Lower lobe of right lung (tissue), 2 donors: ENCODE measurements at regions not wholly inside any gene's neighbourhood (a gene's known extent, or its start where the extent isn't known, plus 50 kb on each side); places are given as distances from the start of the nearest gene placed in this dataset.

Experiments
- ATAC-seq, 2 donors: fragments of 200-7000 bp; cut with Tn5 transposase; one replicate each; pipeline ENCODE4 v1.9.1; 2020 to 2022; ENCODE audit warnings: mild to moderate bottlenecking in 2 of 2, moderate library complexity in 2 of 2
- DNase-seq: peaks from one replicate; pipeline ENCODE4 v3.0.0-alpha.2; 2020
- H3K27ac ChIP-seq: fragments of 200-600 bp; one replicate; pipeline ENCODE4 v1.8.0; 2022
- H3K27me3 ChIP-seq: fragments of 200-600 bp; one replicate; pipeline ENCODE4 v1.8.0; 2022; ENCODE audit warnings: low read depth
- H3K36me3 ChIP-seq: fragments of 200-600 bp; one replicate; pipeline ENCODE4 v1.8.0; 2022; ENCODE audit warnings: mild to moderate bottlenecking
- H3K4me1 ChIP-seq: fragments of 200-600 bp; one replicate; pipeline ENCODE4 v1.8.0; 2022
- H3K4me3 ChIP-seq: fragments of 200-600 bp; one replicate; pipeline ENCODE4 v1.8.0; 2022; ENCODE audit warnings: mild to moderate bottlenecking
- H3K9me3 ChIP-seq: fragments of 200-600 bp; one replicate; pipeline ENCODE4 v1.8.0; 2022
- CTCF ChIP-seq: fragments of 200-600 bp; IDR thresholded peaks from one replicate; pipeline ENCODE4 v1.8.0; 2022; ENCODE audit warnings: antibody characterized with exemption, mild to moderate bottlenecking
- intact Hi-C: fragments of 100-400 bp; cut with DNase I; formaldehyde crosslinking; loops from one replicate; pipeline ENCODE4 v1.11.0; 2022
- donor health status: DM: no; HTN: yes; CAD: no; lungs with severe emphysema.

GRCh38 chr1:70818401-70818800, 229.2 kb downstream of the PTGER3 start:
- DNase-seq = no peak

GRCh38 chr1:70819231-70819630, 228.4 kb downstream of the PTGER3 start:
- no peak for TF ChIP-seq CTCF
- Histone ChIP-seq H3K4me1 (no peaks in the 10 kb centered on the region), H3K36me3 (no peaks in the 10 kb centered on the region), H3K4me3 (no peak overlapping the region), H3K27me3 (no peaks in the 10 kb centered on the region), H3K9me3 (no peaks in the 10 kb centered on the region), H3K27ac (no peak overlapping the region)
- DNase-seq = no peak
- intact Hi-C loops = no loop called here
- ATAC-seq = no peak

More at GRCh38 chr1:70818401-70818800, 229.2 kb downstream of the PTGER3 start:
- H3K4me3 ChIP-seq = no peak overlapping the region
- H3K9me3 ChIP-seq = no peaks in the 10 kb centered on the region
- H3K27me3 ChIP-seq = no peaks in the 10 kb centered on the region
- H3K36me3 ChIP-seq = no peaks in the 10 kb centered on the region
- intact Hi-C loops = no loop called here
- no peak for ATAC-seq
- no peak overlapping the region for H3K27ac ChIP-seq
- H3K4me1 ChIP-seq = no peaks in the 10 kb centered on the region
- TF ChIP-seq CTCF = no peak

GRCh38 chr1:70819785-70820184, 227.8 kb downstream of the PTGER3 start:
- TF ChIP-seq CTCF = no peak

GRCh38 chr1:70820396-70820795, 227.2 kb downstream of the PTGER3 start:
- DNase-seq (no peak), ATAC-seq (no peak)
- no peaks in the 10 kb centered on the region for H3K36me3 ChIP-seq
- H3K4me1 ChIP-seq = no peaks in the 10 kb centered on the region
- no peak for TF ChIP-seq CTCF
- no peak overlapping the region for H3K27ac ChIP-seq
- H3K9me3 ChIP-seq = no peaks in the 10 kb centered on the region
- H3K4me3 ChIP-seq = no peak overlapping the region
- H3K27me3 ChIP-seq = no peaks in the 10 kb centered on the region
- intact Hi-C loops = no loop called here

More at GRCh38 chr1:70819785-70820184, 227.8 kb downstream of the PTGER3 start:
- intact Hi-C loops = no loop called here
- no peaks in the 10 kb centered on the region for H3K9me3 ChIP-seq
- no peak overlapping the region for H3K4me3 ChIP-seq
- ATAC-seq (no peak), DNase-seq (no peak)
- no peaks in the 10 kb centered on the region for H3K4me1 ChIP-seq
- H3K36me3 ChIP-seq = no peaks in the 10 kb centered on the region
- H3K27ac ChIP-seq = no peak overlapping the region
- H3K27me3 ChIP-seq = no peaks in the 10 kb centered on the region

- Histone ChIP-seq H3K27ac (no peak overlapping the region), H3K4me3 (no peak overlapping the region), H3K9me3 (no peaks in the 10 kb centered on the region), H3K4me1 (no peaks in the 10 kb centered on the region), H3K36me3 (no peaks in the 10 kb centered on the region), H3K27me3 (no peaks in the 10 kb centered on the region)
- TF ChIP-seq CTCF = no peak
- intact Hi-C loops = no loop called here
- ATAC-seq (no peak), DNase-seq (no peak)
These were observed 226.6 kb downstream of the PTGER3 start for GRCh38 chr1:70820995-70821394.

GRCh38 chr1:70826428-70826827, 221.2 kb downstream of the PTGER3 start:
- Histone ChIP-seq H3K27me3 (no peaks in the 10 kb centered on the region), H3K9me3 (no peaks in the 10 kb centered on the region), H3K36me3 (no peaks in the 10 kb centered on the region), H3K4me1 (no peaks in the 10 kb centered on the region), H3K27ac (no peak overlapping the region), H3K4me3 (no peak overlapping the region)
- intact Hi-C loops = no loop called here
- DNase-seq = no peak
- no peak for TF ChIP-seq CTCF
- no peak for ATAC-seq
